Mesodermal cell (in vitro differentiated cells): ENCODE measurements at regions not wholly inside any gene's neighbourhood (a gene's known extent, or its start where the extent isn't known, plus 50 kb on each side); places are given as distances from the start of the nearest gene placed in this dataset.

Experiments used
- H3K27ac ChIP-seq: 2 replicates; pipeline ENCODE4 v1.7.0; 2013; ENCODE audit warnings: mild to moderate bottlenecking, low read depth, low read length, moderate library complexity; ENCODE audit not compliant: severe bottlenecking
- H3K36me3 ChIP-seq: 2 replicates; pipeline ENCODE4 v1.7.1; 2013; ENCODE audit warnings: mild to moderate bottlenecking, low read length, moderate library complexity; ENCODE audit not compliant: control insufficient read depth, insufficient read depth
- H3K4me1 ChIP-seq: one replicate; pipeline ENCODE4 v1.7.1; 2013; ENCODE audit warnings: mild to moderate bottlenecking, low read length; ENCODE audit not compliant: insufficient read depth, control insufficient read depth, poor library complexity, severe bottlenecking
- H3K4me3 ChIP-seq: 2 replicates; pipeline ENCODE4 v1.7.0; 2013; ENCODE audit warnings: low read length, control low read depth, mild to moderate bottlenecking; ENCODE audit not compliant: insufficient read depth, poor library complexity, severe bottlenecking; ENCODE audit errors: extremely low read depth
- H3K9me3 ChIP-seq: 2 replicates; pipeline ENCODE4 v1.7.1; 2013; ENCODE audit warnings: mild to moderate bottlenecking, low read length, moderate library complexity; ENCODE audit not compliant: control insufficient read depth
- WGBS, 2 experiments: methylation state at CpG; one replicate each; pipeline ENCODE4 v1.1.5; 2013; ENCODE audit warnings: missing lambda C conversion rate in 2 of 2; ENCODE audit not compliant: insufficient coverage in 2 of 2; 5-methylcytosine and 5-hydroxymethylcytosine counted together

- Histone ChIP-seq H3K9me3 (no peaks in the 10 kb centered on the region), H3K27ac (no peak overlapping the region), H3K4me1 (no peaks in the 10 kb centered on the region), H3K36me3 (no peaks in the 10 kb centered on the region), H3K4me3 (no peak overlapping the region)
- WGBS, 2 experiments, result 92 to 100% methylated on average over 2 of the region's 2 CpGs
These were observed 194.0 kb upstream of the PCDH17 start for GRCh38 chr13:57437587-57437986.

GRCh38 chr13:57438072-57438471 lies 193.5 kb upstream of the PCDH17 start:
- H3K9me3 ChIP-seq, result no peaks in the 10 kb centered on the region
- H3K4me1 ChIP-seq, result no peaks in the 10 kb centered on the region
- no peaks in the 10 kb centered on the region for H3K36me3 ChIP-seq
- H3K27ac ChIP-seq, result no peak overlapping the region
- 89% methylated on average over 3 of the region's 3 CpGs; no CpG with 5 or more reads in 1 of the 2 experiments for WGBS, 2 experiments
- H3K4me3 ChIP-seq, result no peak overlapping the region

GRCh38 chr13:57443494-57443893 lies 188.1 kb upstream of the PCDH17 start:
- Histone ChIP-seq H3K4me3 (no peak overlapping the region), H3K9me3 (no peaks in the 10 kb centered on the region), H3K4me1 (no peaks in the 10 kb centered on the region), H3K36me3 (no peaks in the 10 kb centered on the region), H3K27ac (no peak overlapping the region)
- WGBS, 2 experiments, result 80% methylated on average over 2 of the region's 2 CpGs; no CpG with 5 or more reads in 1 of the 2 experiments

- Histone ChIP-seq H3K4me3 (no peak overlapping the region), H3K36me3 (no peaks in the 10 kb centered on the region), H3K27ac (no peak overlapping the region), H3K4me1 (no peaks in the 10 kb centered on the region), H3K9me3 (no peaks in the 10 kb centered on the region)
- 100% methylated on average over 1 to 2 of the region's 2 CpGs for WGBS, 2 experiments
These were observed 181.2 kb upstream of the PCDH17 start for GRCh38 chr13:57450356-57450755.

GRCh38 chr13:57452228-57452627 lies 179.3 kb upstream of the PCDH17 start:
- H3K36me3 ChIP-seq, result no peaks in the 10 kb centered on the region
- WGBS, 2 experiments, result 100% methylated on average over 1 of the region's 2 CpGs; no CpG with 5 or more reads in 1 of the 2 experiments
- H3K4me3 ChIP-seq, result no peak overlapping the region
- no peaks in the 10 kb centered on the region for H3K9me3 ChIP-seq
- H3K4me1 ChIP-seq, result no peaks in the 10 kb centered on the region
- H3K27ac ChIP-seq, result no peak overlapping the region

- H3K27ac ChIP-seq, result no peak overlapping the region
- no peak overlapping the region for H3K4me3 ChIP-seq
- H3K36me3 ChIP-seq, result no peaks in the 10 kb centered on the region
- no peaks in the 10 kb centered on the region for H3K9me3 ChIP-seq
- WGBS, 2 experiments, result no CpG with 5 or more reads among the region's 1 CpG
- no peaks in the 10 kb centered on the region for H3K4me1 ChIP-seq
These were observed 161.1 kb upstream of the PCDH17 start for GRCh38 chr13:57470491-57470890.

GRCh38 chr13:57491318-57491717 lies 140.2 kb upstream of the PCDH17 start:
- Histone ChIP-seq H3K9me3 (no peaks in the 10 kb centered on the region), H3K27ac (no peak overlapping the region)
- no CpG with 5 or more reads among the region's 1 CpG for WGBS, 2 experiments

GRCh38 chr13:57507752-57508463 lies 123.6 kb upstream of the PCDH17 start:
- Histone ChIP-seq H3K4me3 (no peak overlapping the region), H3K4me1 (no peaks in the 10 kb centered on the region), H3K9me3 (no peaks in the 10 kb centered on the region), H3K36me3 (no peaks in the 10 kb centered on the region), H3K27ac (no peak overlapping the region)
- 75 to 86% methylated on average over 2 of the region's 3 CpGs for WGBS, 2 experiments

More at GRCh38 chr13:57491318-57491717, 140.2 kb upstream of the PCDH17 start:
- no peak overlapping the region for H3K4me3 ChIP-seq
- no peaks in the 10 kb centered on the region for H3K36me3 ChIP-seq
- no peaks in the 10 kb centered on the region for H3K4me1 ChIP-seq

GRCh38 chr13:57511603-57512002 lies 119.9 kb upstream of the PCDH17 start:
- Histone ChIP-seq H3K4me1 (no peaks in the 10 kb centered on the region), H3K36me3 (no peaks in the 10 kb centered on the region), H3K27ac (no peak overlapping the region), H3K9me3 (no peaks in the 10 kb centered on the region), H3K4me3 (no peak overlapping the region)

GRCh38 chr13:57527114-57527735 lies 104.3 kb upstream of the PCDH17 start:
- WGBS, 2 experiments, result 100% methylated on average over 1 of the region's 1 CpG; no CpG with 5 or more reads in 1 of the 2 experiments
- no peak overlapping the region for H3K4me3 ChIP-seq
- no peak overlapping the region for H3K27ac ChIP-seq

GRCh38 chr13:57531256-57531655 lies 100.3 kb upstream of the PCDH17 start:
- Histone ChIP-seq H3K4me3 (no peak overlapping the region), H3K4me1 (no peaks in the 10 kb centered on the region), H3K36me3 (no peaks in the 10 kb centered on the region), H3K27ac (no peak overlapping the region), H3K9me3 (peaks cover 9% of the 10 kb centered on the region)

More at GRCh38 chr13:57527114-57527735, 104.3 kb upstream of the PCDH17 start:
- Histone ChIP-seq H3K36me3 (no peaks in the 10 kb centered on the region), H3K9me3 (no peaks in the 10 kb centered on the region), H3K4me1 (no peaks in the 10 kb centered on the region)
